ENCODE measurements at regions not wholly inside any gene's neighbourhood (a gene's known extent, or its start where the extent isn't known, plus 50 kb on each side); places are given as distances from the start of the nearest gene placed in this dataset.

- Histone ChIP-seq H3K27me3 (ENCODE audit: control insufficient read depth, insufficient read depth, low read length) (peaks cover 6% of the 10 kb centered on the region; the same call in 1 of the 2 replicates), H3K4me3 (ENCODE audit: low read depth, low read length) (no peak overlapping the region), H3K36me3 (ENCODE audit: control insufficient read depth, insufficient read depth, low read length) (no peaks in the 10 kb centered on the region)
- CTCF ChIA-PET, result interaction anchor here (0.7 to 4.3 kb wide), 12 partner anchors 10 to 1008 kb away, joined by 3 to 30 read pairs (median 10); no protein-coding TSS in a partner anchor
- POLR2A ChIA-PET, result no interaction called here
- no peak for DNase-seq (ENCODE audit: low read depth)
- peak; percentile 84 for TF ChIP-seq CTCF (IDR thresholded peaks at IDR 0.05; ENCODE audit: insufficient read depth, low read depth, low read length)
These were observed 152.7 kb downstream of the IL20RB start for GRCh38 chr3:137110392-137110996.

GRCh38 chr3:137111497-137111896 lies 153.7 kb downstream of the IL20RB start:
- CTCF ChIA-PET, result interaction anchor here (0.5 to 4.3 kb wide), 9 partner anchors 7 to 941 kb away, joined by 3 to 30 read pairs (median 13); no protein-coding TSS in a partner anchor
- Histone ChIP-seq H3K36me3 (ENCODE audit: control insufficient read depth, insufficient read depth, low read length) (no peaks in the 10 kb centered on the region), H3K4me3 (ENCODE audit: low read depth, low read length) (no peak overlapping the region), H3K27me3 (ENCODE audit: control insufficient read depth, insufficient read depth, low read length) (peaks cover 6% of the 10 kb centered on the region; the same call in 1 of the 2 replicates)
- no peak for TF ChIP-seq CTCF (IDR thresholded peaks at IDR 0.05; ENCODE audit: insufficient read depth, low read depth, low read length)
- POLR2A ChIA-PET, result no interaction called here
- no peak for DNase-seq (ENCODE audit: low read depth)

- CTCF ChIA-PET, result interaction anchor here (1.0 kb wide), 1 partner anchor 11 kb away, joined by 3 read pairs; no protein-coding TSS in a partner anchor
- POLR2A ChIA-PET, result no interaction called here
- no peak overlapping the region for H3K4me3 ChIP-seq (ENCODE audit: low read depth, low read length)
- DNase-seq (ENCODE audit: low read depth), result no peak
- H3K36me3 ChIP-seq (ENCODE audit: control insufficient read depth, insufficient read depth, low read length), result no peaks in the 10 kb centered on the region
- TF ChIP-seq CTCF (IDR thresholded peaks at IDR 0.05; ENCODE audit: insufficient read depth, low read depth, low read length), result no peak
- H3K27me3 ChIP-seq (ENCODE audit: control insufficient read depth, insufficient read depth, low read length), result no peaks in the 10 kb centered on the region
These were observed 158.8 kb downstream of the IL20RB start for GRCh38 chr3:137116619-137117018.

- Histone ChIP-seq H3K4me3 (ENCODE audit: low read depth, low read length) (no peak overlapping the region), H3K36me3 (ENCODE audit: control insufficient read depth, insufficient read depth, low read length) (no peaks in the 10 kb centered on the region), H3K27me3 (ENCODE audit: control insufficient read depth, insufficient read depth, low read length) (no peaks in the 10 kb centered on the region)
- ChIA-PET CTCF (interaction anchor here (0.7 to 5.0 kb wide), 9 partner anchors 8 to 867 kb away, joined by 3 to 28 read pairs (median 4); no protein-coding TSS in a partner anchor), POLR2A (no interaction called here)
- DNase-seq (ENCODE audit: low read depth), result no peak
- peak; percentile 69 for TF ChIP-seq CTCF (IDR thresholded peaks at IDR 0.05; ENCODE audit: insufficient read depth, low read depth, low read length)
These were observed 164.0 kb downstream of the IL20RB start for GRCh38 chr3:137121704-137122314.

GRCh38 chr3:137131081-137131480 lies 173.3 kb downstream of the IL20RB start:
- peaks cover 2% of the 10 kb centered on the region; the same call in 1 of the 2 replicates for H3K27me3 ChIP-seq (ENCODE audit: control insufficient read depth, insufficient read depth, low read length)
- no peak overlapping the region for H3K4me3 ChIP-seq (ENCODE audit: low read depth, low read length)
- no peaks in the 10 kb centered on the region for H3K36me3 ChIP-seq (ENCODE audit: control insufficient read depth, insufficient read depth, low read length)
- ChIA-PET POLR2A (no interaction called here), CTCF (interaction anchor here (1.0 to 2.9 kb wide), 3 partner anchors 10 to 26 kb away, joined by 3 to 13 read pairs (median 7); no protein-coding TSS in a partner anchor)
- DNase-seq (ENCODE audit: low read depth), result no peak
- TF ChIP-seq CTCF (IDR thresholded peaks at IDR 0.05; ENCODE audit: insufficient read depth, low read depth, low read length), result no peak
